GM19025 (cell line): ENCODE measurements at regions not wholly inside any gene's neighbourhood (a gene's known extent, or its start where the extent isn't known, plus 50 kb on each side); places are given as distances from the start of the nearest gene placed in this dataset.

Source experiments
- ATAC-seq: cut with Tn5 transposase; IDR thresholded peaks from one replicate; pipeline ENCODE4 v1.9.1; 2021; ENCODE audit warnings: mild to moderate bottlenecking, low read depth, moderate library complexity; ENCODE audit not compliant: unreplicated experiment

- no peak for ATAC-seq
Observed at GRCh38 chr6:54706844-54707605, 139.5 kb upstream of the FAM83B start.

GRCh38 chr6:54710456-54710855 is 136.1 kb upstream of the FAM83B start:
- ATAC-seq: no peak

- ATAC-seq: no peak
Observed at GRCh38 chr6:54716010-54716409, 130.6 kb upstream of the FAM83B start.

- ATAC-seq: no peak
Observed at GRCh38 chr6:54716877-54717276, 129.7 kb upstream of the FAM83B start.

- ATAC-seq: peak; percentile 61
Observed at GRCh38 chr6:54717849-54718455, 128.6 kb upstream of the FAM83B start.

- no peak for ATAC-seq
Observed at GRCh38 chr6:54718541-54719023, 128.0 kb upstream of the FAM83B start.

GRCh38 chr6:54719131-54719530 is 127.4 kb upstream of the FAM83B start:
- no peak for ATAC-seq

- ATAC-seq: no peak
Observed at GRCh38 chr6:54719633-54720032, 126.9 kb upstream of the FAM83B start.

- ATAC-seq: no peak
Observed at GRCh38 chr6:54722328-54722727, 124.2 kb upstream of the FAM83B start.

- ATAC-seq: no peak
Observed at GRCh38 chr6:54729716-54730115, 116.9 kb upstream of the FAM83B start.

GRCh38 chr6:54730767-54731630 is 115.6 kb upstream of the FAM83B start:
- no peak for ATAC-seq

- ATAC-seq: no peak
Observed at GRCh38 chr6:54737247-54737646, 109.3 kb upstream of the FAM83B start.

- ATAC-seq: no peak
Observed at GRCh38 chr6:54747955-54748354, 98.6 kb upstream of the FAM83B start.

GRCh38 chr6:54754406-54754805 is 92.2 kb upstream of the FAM83B start:
- no peak for ATAC-seq

GRCh38 chr6:54758340-54758739 is 88.2 kb upstream of the FAM83B start:
- ATAC-seq: no peak

- ATAC-seq: no peak
Observed at GRCh38 chr6:54768494-54768893, 78.1 kb upstream of the FAM83B start.

- no peak for ATAC-seq
Observed at GRCh38 chr6:54770328-54770727, 76.2 kb upstream of the FAM83B start.

- no peak for ATAC-seq
Observed at GRCh38 chr6:54771968-54772367, 74.6 kb upstream of the FAM83B start.

GRCh38 chr6:54772610-54773009 is 74.0 kb upstream of the FAM83B start:
- no peak for ATAC-seq

GRCh38 chr6:54775576-54775975 is 71.0 kb upstream of the FAM83B start:
- no peak for ATAC-seq

GRCh38 chr6:54776891-54777290 is 69.7 kb upstream of the FAM83B start:
- no peak for ATAC-seq
